Coronary artery (tissue), 2 donors: ENCODE measurements at regions not wholly inside any gene's neighbourhood (a gene's known extent, or its start where the extent isn't known, plus 50 kb on each side); places are given as distances from the start of the nearest gene placed in this dataset.

Experiments
- DNase-seq: peaks from one replicate; pipeline ENCODE4 v3.0.0-alpha.2; 2017; ENCODE audit warnings: low spot score
- H3K27ac ChIP-seq, 2 donors: fragments of 200-600 bp; sonication (generic); one replicate each; pipeline ENCODE4 v1.5.1; 2016 to 2019
- H3K4me3 ChIP-seq: fragments of 200-600 bp; sonication (generic); 2 replicates; pipeline ENCODE4 v1.5.1; 2016; ENCODE audit warnings: mild to moderate bottlenecking, moderate library complexity
- TF ChIP-seq, protein P1 (sequence below): fragments of 200-600 bp; sonication (generic); IDR thresholded peaks from one replicate; pipeline ENCODE4 v1.5.1; 2019; ENCODE audit warnings: antibody characterized with exemption

DNA sequence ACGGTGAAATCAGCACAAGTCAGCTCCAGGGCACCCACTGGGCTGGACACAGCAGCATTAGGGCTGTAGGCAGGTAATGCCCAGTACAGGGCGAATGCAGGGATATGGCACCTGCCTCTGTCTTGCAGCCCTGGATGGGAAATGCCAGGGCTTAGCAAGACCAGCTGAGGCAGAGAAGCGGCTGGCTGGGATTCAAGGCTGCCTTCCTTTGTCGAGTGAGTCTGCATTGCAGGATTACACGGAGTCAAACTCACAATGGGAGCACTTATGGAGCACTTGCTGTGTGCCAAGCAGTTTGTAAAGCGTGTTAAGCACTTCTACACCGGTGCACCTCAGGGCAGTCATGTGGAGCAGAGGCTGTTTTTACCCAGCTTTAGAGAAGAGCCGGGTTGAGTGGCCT is 87.3 kb upstream of the HDAC4 start:
- Histone ChIP-seq H3K27ac (no peak overlapping the region), H3K4me3 (no peak overlapping the region)
- DNase-seq = no peak
- TF ChIP-seq, protein P1, sequence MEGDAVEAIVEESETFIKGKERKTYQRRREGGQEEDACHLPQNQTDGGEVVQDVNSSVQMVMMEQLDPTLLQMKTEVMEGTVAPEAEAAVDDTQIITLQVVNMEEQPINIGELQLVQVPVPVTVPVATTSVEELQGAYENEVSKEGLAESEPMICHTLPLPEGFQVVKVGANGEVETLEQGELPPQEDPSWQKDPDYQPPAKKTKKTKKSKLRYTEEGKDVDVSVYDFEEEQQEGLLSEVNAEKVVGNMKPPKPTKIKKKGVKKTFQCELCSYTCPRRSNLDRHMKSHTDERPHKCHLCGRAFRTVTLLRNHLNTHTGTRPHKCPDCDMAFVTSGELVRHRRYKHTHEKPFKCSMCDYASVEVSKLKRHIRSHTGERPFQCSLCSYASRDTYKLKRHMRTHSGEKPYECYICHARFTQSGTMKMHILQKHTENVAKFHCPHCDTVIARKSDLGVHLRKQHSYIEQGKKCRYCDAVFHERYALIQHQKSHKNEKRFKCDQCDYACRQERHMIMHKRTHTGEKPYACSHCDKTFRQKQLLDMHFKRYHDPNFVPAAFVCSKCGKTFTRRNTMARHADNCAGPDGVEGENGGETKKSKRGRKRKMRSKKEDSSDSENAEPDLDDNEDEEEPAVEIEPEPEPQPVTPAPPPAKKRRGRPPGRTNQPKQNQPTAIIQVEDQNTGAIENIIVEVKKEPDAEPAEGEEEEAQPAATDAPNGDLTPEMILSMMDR = no peak

DNA sequence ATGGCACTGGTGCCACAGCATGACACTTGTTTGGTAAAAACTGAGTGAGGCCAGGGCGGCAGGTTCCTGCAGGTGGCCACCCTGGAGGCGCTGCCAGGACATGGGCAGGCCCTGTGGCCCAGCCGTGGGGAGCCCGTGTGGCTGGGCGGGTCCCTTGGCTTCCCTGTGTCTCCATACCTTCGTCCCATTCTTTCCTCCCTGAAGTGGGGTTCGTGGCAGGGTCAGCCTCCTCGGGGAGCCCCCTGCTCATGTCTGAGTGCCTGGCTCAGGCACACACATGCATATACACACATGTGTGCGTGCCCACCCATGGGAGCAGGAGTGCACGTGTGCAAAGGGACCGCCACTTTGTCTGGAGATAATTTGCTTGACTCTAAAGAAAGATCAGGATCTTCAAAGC is 86.5 kb upstream of the HDAC4 start:
- DNase-seq = no peak
- TF ChIP-seq, protein P1 = no peak
- no peak overlapping the region for H3K4me3 ChIP-seq
- no peak overlapping the region for H3K27ac ChIP-seq

DNA sequence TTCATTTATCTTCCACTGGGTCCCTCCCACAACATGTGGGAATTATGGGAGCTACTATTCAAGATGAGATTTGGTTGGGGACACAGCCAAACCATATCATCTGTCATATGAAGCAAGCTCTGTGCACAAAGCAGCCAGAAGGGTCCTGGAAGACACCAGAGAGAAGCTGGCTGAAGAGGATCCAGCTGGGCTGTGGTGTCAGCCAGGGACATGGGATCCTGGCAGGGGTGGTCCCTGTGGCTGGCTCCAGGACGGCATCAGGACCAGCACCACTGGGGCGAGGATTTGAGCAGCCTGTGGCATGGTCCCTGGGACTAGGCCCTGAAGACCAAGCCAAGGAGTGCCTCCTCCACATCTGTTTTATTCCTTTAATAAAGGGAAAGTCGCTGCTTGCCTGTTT is 84.8 kb upstream of the HDAC4 start:
- TF ChIP-seq, protein P1 = no peak

GRCh38 chr2:239484571-239485355 is 83.9 kb upstream of the HDAC4 start:
- TF ChIP-seq, protein P1 = no peak
- no peak overlapping the region for H3K27ac ChIP-seq
- DNase-seq = no peak
- no peak overlapping the region for H3K4me3 ChIP-seq

More for the DNA sequence above, 84.8 kb upstream of the HDAC4 start:
- Histone ChIP-seq H3K4me3 (no peak overlapping the region), H3K27ac (no peak overlapping the region)
- DNase-seq = no peak

GRCh38 chr2:239482778-239483712 is 82.2 kb upstream of the HDAC4 start:
- TF ChIP-seq, protein P1 = no peak
- H3K27ac ChIP-seq = no peak overlapping the region
- no peak overlapping the region for H3K4me3 ChIP-seq
- DNase-seq = no peak

- TF ChIP-seq, protein P1 = no peak
- no peak overlapping the region for H3K4me3 ChIP-seq
- no peak for DNase-seq
- no peak overlapping the region for H3K27ac ChIP-seq
Measured at GRCh38 chr2:239479471-239479870, 78.7 kb upstream of the HDAC4 start.
